NT2/D1 (cell line): ENCODE measurements at regions not wholly inside any gene's neighbourhood (a gene's known extent, or its start where the extent isn't known, plus 50 kb on each side); places are given as distances from the start of the nearest gene placed in this dataset.

Experiments used
- DNase-seq: peaks from one replicate; pipeline ENCODE4 v3.0.0-alpha.2; 2011; ENCODE audit warnings: low read depth, low spot score
- H3K27me3 ChIP-seq: 2 replicates; pipeline ENCODE4 v1.6.0; 2011; ENCODE audit warnings: mild to moderate bottlenecking; ENCODE audit not compliant: insufficient read length, insufficient read depth
- H3K36me3 ChIP-seq: 2 replicates; pipeline ENCODE4 v1.6.1; 2011; ENCODE audit warnings: mild to moderate bottlenecking, low read length, mixed read lengths; ENCODE audit not compliant: insufficient read depth, insufficient read length
- H3K4me1 ChIP-seq: 2 replicates; pipeline ENCODE4 v1.5.1; 2011; ENCODE audit not compliant: insufficient read depth, insufficient read length
- H3K4me3 ChIP-seq: 2 replicates; pipeline ENCODE4 v1.5.1; 2011; ENCODE audit warnings: low read depth; ENCODE audit not compliant: insufficient read length
- H3K9ac ChIP-seq: 2 replicates; pipeline ENCODE4 v1.6.0; 2011; ENCODE audit warnings: low read depth; ENCODE audit not compliant: insufficient read length
- H3K9me3 ChIP-seq: 2 replicates; pipeline ENCODE4 v1.5.1; 2011; ENCODE audit warnings: mild to moderate bottlenecking, low read length; ENCODE audit not compliant: insufficient read depth
- SUZ12 ChIP-seq: IDR thresholded peaks from 2 replicates; pipeline ENCODE4 v1.6.1; 2011; ENCODE audit not compliant: insufficient read length, insufficient read depth; ENCODE audit errors: extremely low read depth
- YY1 ChIP-seq: IDR thresholded peaks from 2 replicates; pipeline ENCODE4 v1.6.1; 2011; ENCODE audit not compliant: insufficient read length, insufficient read depth
- ZNF274 ChIP-seq: IDR thresholded peaks from 2 replicates; pipeline ENCODE4 v1.6.1; 2011; ENCODE audit warnings: mild to moderate bottlenecking, low read depth, low read length

GRCh38 chr19:30656520-30657100 is 284.4 kb downstream of the ZNF536 start:
- Histone ChIP-seq H3K4me3 (no peak overlapping the region), H3K9me3 (no peaks in the 10 kb centered on the region), H3K27me3 (no peaks in the 10 kb centered on the region), H3K4me1 (no peaks in the 10 kb centered on the region), H3K9ac (no peak overlapping the region), H3K36me3 (no peaks in the 10 kb centered on the region)
- no peak for DNase-seq
- TF ChIP-seq ZNF274 (no peak), YY1 (no peak), SUZ12 (no peak)

DNA sequence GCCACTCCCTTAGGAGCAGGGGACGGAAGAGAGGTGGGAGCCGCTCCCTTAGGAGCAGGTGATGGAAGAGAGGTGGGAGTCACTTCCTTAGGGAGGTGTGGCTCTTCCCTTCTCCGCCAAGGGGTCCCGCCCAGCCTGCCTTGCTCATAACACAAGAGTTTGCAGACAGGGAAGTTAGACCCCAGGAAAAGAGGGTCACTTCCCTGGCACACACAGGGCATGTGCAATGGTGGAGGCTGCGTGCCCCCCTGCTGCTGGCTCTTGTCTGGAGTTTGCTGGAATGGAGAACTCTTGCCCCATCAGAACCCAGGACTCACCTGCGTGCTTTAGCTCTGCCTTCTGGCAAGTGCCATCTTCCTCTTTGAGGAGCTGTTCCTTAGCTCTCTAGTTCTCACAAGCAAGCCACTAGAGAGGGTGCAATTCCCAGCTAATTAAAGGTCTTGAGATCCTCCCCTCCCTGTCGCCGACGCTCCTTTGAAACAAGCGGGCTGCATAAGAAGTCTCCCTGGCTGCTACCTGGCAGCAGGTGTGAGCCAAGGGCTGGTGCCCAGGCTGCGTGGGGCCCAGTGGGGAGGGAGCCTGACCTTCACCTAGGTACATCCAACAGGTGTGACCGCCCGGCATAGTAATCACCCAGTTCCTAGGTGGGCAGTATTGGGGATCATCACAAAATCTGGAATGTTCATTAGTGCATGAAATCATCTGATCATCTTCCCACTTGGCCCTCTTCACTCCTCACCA is 281.6 kb downstream of the ZNF536 start:
- Histone ChIP-seq H3K27me3 (no peaks in the 10 kb centered on the region), H3K4me1 (no peaks in the 10 kb centered on the region), H3K36me3 (no peaks in the 10 kb centered on the region), H3K4me3 (no peak overlapping the region), H3K9ac (no peak overlapping the region), H3K9me3 (no peaks in the 10 kb centered on the region)
- DNase-seq: no peak
- no peak for TF ChIP-seq ZNF274

DNA sequence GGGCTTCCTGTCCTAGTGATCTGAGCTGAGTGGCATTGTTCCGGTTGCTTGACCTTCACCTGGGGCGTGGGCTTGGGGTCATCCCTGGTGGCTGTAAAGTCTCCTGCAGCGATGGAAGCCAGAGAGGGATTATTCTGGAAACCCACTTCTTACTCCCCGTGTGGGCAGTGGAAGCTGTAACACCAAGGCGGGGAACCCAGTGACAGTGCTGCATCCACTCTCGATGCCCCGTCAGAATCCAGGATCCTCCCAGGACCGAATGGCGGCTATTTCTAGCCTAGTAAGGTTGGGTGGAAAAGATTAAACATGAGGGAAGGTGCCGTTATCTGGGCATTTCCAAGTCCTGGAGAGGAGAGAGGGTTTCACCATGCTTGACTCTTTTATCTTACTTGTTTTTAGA is 280.6 kb downstream of the ZNF536 start:
- peaks cover 5% of the 10 kb centered on the region for H3K4me1 ChIP-seq
- TF ChIP-seq YY1: no peak
- no peak for TF ChIP-seq SUZ12
- no peak for TF ChIP-seq ZNF274
- no peaks in the 10 kb centered on the region for H3K27me3 ChIP-seq
- no peak overlapping the region for H3K4me3 ChIP-seq
- H3K9me3 ChIP-seq: no peaks in the 10 kb centered on the region
- H3K36me3 ChIP-seq: no peaks in the 10 kb centered on the region
- no peak for DNase-seq
- no peak overlapping the region for H3K9ac ChIP-seq

- no peak for TF ChIP-seq ZNF274
- TF ChIP-seq SUZ12: no peak
- no peak for TF ChIP-seq YY1
- H3K4me1 ChIP-seq: peaks cover 5% of the 10 kb centered on the region
- no peak overlapping the region for H3K9ac ChIP-seq
- no peak for DNase-seq
- no peaks in the 10 kb centered on the region for H3K27me3 ChIP-seq
- H3K4me3 ChIP-seq: no peak overlapping the region
- no peaks in the 10 kb centered on the region for H3K36me3 ChIP-seq
- H3K9me3 ChIP-seq: no peaks in the 10 kb centered on the region
Measured at GRCh38 chr19:30651691-30652090, 279.5 kb downstream of the ZNF536 start.

DNA sequence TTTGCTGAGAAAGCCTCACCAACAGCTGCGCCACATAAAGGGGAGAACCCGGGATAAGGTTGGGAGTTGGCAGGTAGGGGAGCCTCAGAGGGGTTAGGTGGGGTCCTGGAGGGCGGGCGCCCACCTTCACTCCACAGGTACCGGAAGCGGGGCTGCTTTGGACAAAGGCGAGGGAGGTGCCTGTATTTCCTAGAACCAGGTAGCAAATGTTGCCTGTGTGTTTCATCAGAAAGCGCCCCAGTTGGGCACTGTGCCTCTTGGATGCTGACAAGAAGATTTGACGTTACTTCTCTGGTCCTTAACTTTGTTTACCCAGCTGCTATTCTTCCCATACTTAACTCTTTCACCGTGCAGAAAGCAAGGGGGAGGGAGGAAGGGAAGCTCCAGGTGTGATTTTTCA is 278.9 kb downstream of the ZNF536 start:
- H3K4me3 ChIP-seq: no peak overlapping the region
- H3K27me3 ChIP-seq: no peaks in the 10 kb centered on the region
- no peak for TF ChIP-seq ZNF274
- no peak for TF ChIP-seq SUZ12
- TF ChIP-seq YY1: no peak
- H3K9me3 ChIP-seq: no peaks in the 10 kb centered on the region
- H3K4me1 ChIP-seq: peaks cover 5% of the 10 kb centered on the region
- no peaks in the 10 kb centered on the region for H3K36me3 ChIP-seq
- no peak overlapping the region for H3K9ac ChIP-seq
- no peak for DNase-seq

DNA sequence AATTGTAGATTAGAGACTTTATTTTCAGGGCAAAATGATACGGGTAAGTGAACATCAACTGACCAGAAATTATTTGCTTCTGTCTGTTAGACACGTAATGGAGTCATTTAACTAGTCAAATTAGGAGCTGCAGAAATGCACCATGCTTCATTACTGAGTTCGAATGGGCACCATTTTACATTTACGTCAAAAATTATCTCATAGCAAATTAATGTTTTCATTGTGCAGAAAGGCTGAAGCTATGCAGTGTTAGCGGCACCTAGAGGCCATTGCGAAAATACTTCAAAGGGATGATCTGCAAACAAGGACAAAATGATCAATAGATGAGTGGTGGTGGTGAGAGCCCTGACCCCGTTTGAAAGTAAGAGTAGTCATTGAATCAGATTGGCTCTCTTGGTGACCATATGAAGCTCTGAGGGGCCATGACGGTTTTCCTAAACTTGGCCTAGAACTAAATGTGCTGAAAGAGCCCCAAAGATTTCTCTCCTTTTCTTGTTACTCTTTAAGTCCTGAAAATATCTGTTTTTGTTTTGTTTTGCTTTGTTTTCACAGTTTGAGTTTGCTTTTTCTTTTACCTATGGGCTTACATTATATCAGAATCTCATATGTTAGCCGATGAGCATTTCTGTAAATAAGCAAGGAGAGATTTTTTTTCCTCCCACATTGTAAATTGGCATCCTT is 277.9 kb downstream of the ZNF536 start:
- Histone ChIP-seq H3K9ac (no peak overlapping the region), H3K36me3 (no peaks in the 10 kb centered on the region), H3K9me3 (no peaks in the 10 kb centered on the region), H3K27me3 (no peaks in the 10 kb centered on the region), H3K4me3 (no peak overlapping the region), H3K4me1 (peaks cover 5% of the 10 kb centered on the region)
- no peak for TF ChIP-seq ZNF274
- no peak for TF ChIP-seq SUZ12
- no peak for TF ChIP-seq YY1
- DNase-seq: peak; percentile 18
